ENCODE measurements at regions not wholly inside any gene's neighbourhood (a gene's known extent, or its start where the extent isn't known, plus 50 kb on each side); places are given as distances from the start of the nearest gene placed in this dataset.

DNA sequence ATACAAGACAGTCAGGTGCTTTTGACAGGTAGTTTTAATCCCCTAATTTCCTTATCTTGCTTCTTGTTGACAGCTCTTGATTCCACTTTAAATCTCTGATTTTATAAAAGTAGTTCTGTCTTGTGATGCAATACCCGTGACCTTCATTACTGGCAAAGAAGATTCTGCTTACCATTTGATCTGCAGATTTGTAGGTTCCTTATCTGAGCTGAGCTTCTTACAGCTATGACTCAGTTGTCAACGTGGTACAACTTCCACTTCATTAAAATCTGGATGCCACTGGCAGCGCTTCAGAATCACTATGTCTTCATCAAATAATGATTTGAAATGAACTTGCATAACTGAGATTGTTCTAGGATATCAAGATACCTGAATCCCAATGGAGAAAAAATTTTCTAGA lies 543.6 kb upstream of the B3GALT2 start:
- TF ChIP-seq, protein P1, sequence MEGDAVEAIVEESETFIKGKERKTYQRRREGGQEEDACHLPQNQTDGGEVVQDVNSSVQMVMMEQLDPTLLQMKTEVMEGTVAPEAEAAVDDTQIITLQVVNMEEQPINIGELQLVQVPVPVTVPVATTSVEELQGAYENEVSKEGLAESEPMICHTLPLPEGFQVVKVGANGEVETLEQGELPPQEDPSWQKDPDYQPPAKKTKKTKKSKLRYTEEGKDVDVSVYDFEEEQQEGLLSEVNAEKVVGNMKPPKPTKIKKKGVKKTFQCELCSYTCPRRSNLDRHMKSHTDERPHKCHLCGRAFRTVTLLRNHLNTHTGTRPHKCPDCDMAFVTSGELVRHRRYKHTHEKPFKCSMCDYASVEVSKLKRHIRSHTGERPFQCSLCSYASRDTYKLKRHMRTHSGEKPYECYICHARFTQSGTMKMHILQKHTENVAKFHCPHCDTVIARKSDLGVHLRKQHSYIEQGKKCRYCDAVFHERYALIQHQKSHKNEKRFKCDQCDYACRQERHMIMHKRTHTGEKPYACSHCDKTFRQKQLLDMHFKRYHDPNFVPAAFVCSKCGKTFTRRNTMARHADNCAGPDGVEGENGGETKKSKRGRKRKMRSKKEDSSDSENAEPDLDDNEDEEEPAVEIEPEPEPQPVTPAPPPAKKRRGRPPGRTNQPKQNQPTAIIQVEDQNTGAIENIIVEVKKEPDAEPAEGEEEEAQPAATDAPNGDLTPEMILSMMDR (conservative IDR thresholded peaks at IDR 0.05; ENCODE audit: low read length) = no peak
- no peak for DNase-seq (ENCODE audit: low read depth)
- no peak overlapping the region for H3K4me3 ChIP-seq (ENCODE audit: low read length)

DNA sequence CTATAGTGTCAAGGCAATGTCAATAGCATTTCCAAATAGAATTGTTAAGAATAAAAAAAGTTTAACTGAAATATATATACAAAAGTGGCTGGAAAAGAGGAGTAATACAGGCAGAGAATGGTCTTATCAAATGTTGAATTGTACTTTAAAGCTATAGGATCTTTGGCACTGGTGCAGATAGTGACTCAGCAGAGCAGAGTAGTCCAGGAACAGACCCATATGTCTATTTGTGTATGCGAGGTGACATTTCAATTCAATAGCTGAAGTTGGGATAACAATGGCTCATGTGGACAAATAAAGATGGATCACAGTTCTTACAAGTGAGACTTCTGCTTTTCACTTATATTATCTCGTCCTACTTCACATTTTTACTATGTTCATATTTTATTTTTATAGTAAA lies 543.0 kb upstream of the B3GALT2 start:
- no peak for DNase-seq (ENCODE audit: low read depth)
- H3K4me3 ChIP-seq (ENCODE audit: low read length) = no peak overlapping the region
- TF ChIP-seq, protein P1 (conservative IDR thresholded peaks at IDR 0.05; ENCODE audit: low read length) = no peak

DNA sequence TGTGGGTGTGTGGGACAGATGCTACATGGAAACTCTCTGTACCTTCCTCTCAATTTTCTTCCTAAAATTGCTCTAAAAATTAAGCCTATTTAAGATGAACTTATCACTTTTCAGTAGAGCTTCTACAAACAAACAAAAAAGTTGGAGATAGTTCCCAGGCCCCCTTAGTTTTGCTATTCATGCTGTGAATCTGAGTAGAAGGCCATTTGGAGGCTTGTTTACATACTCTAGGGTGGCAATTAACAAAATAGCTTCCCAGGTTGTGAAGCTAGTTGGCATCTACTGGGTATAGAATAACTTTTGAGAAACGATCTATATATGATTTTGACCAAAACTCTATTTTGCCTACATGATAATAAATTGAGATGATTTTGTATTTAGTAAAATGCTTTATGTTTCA lies 541.4 kb upstream of the B3GALT2 start:
- DNase-seq (ENCODE audit: low read depth) = no peak
- no peak overlapping the region for H3K4me3 ChIP-seq (ENCODE audit: low read length)
- TF ChIP-seq, protein P1 (conservative IDR thresholded peaks at IDR 0.05; ENCODE audit: low read length) = no peak

DNA sequence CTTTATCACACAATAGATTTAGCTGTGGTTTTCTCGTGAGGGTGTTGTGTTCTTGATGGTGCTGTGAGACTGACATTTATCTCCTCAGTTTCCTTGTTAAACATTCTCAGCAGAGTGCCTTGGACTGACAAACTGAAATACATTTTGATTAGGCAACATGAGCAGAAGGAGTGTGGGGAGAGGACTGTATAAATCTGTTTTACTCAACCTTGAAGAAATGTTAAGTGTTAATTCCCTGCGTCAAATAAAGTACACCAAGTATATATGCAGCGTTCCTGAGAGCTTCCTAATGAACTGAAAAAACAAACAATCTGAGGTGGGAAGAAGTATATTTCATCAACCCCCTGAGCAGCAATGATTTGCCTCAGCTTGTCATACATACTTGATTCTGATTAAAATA lies 540.3 kb upstream of the B3GALT2 start:
- TF ChIP-seq, protein P1 (conservative IDR thresholded peaks at IDR 0.05; ENCODE audit: low read length) = no peak
- H3K4me3 ChIP-seq (ENCODE audit: low read length) = no peak overlapping the region
- no peak for DNase-seq (ENCODE audit: low read depth)

DNA sequence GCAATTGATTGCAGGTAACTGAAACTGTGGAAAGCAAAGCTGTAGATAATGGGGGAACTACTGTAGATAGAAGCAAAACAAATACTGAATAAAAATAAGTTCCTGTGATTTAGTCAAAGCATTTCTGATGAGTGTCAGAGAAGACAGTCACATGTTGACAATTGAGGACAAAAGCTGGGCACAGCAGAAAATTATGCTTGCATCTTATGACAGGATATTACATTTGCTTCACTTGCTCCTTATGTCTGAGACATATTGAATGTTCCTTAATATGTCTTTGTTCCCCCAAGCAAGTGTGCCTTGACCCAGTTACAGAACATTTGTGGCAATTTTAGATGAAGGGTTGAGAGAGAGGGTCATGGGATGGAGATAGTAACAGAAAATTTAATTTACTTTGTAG lies 526.0 kb upstream of the B3GALT2 start:
- DNase-seq (ENCODE audit: low read depth) = no peak
- TF ChIP-seq, protein P1 (conservative IDR thresholded peaks at IDR 0.05; ENCODE audit: low read length) = no peak
- H3K4me3 ChIP-seq (ENCODE audit: low read length) = no peak overlapping the region

DNA sequence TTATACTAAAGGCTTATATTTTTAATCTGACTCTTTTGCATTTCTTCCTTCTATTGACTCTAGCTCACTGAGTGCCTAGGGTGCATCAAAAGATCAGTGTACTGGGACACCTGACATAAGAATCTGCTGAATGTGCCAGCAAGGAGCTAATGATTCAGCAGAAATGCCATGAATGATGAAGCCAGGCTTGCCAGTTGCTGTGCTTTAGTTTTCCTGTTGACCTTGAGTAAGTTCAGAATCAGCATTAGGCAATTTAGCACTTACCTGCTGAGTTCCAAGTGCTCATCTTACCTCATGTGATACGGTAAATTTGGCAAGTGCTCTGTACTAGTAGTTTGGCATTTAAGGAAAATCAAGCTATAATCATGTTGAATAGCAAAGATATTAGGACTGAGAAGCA lies 523.2 kb upstream of the B3GALT2 start:
- TF ChIP-seq, protein P1 (conservative IDR thresholded peaks at IDR 0.05; ENCODE audit: low read length) = no peak
- no peak for DNase-seq (ENCODE audit: low read depth)
- no peak overlapping the region for H3K4me3 ChIP-seq (ENCODE audit: low read length)

DNA sequence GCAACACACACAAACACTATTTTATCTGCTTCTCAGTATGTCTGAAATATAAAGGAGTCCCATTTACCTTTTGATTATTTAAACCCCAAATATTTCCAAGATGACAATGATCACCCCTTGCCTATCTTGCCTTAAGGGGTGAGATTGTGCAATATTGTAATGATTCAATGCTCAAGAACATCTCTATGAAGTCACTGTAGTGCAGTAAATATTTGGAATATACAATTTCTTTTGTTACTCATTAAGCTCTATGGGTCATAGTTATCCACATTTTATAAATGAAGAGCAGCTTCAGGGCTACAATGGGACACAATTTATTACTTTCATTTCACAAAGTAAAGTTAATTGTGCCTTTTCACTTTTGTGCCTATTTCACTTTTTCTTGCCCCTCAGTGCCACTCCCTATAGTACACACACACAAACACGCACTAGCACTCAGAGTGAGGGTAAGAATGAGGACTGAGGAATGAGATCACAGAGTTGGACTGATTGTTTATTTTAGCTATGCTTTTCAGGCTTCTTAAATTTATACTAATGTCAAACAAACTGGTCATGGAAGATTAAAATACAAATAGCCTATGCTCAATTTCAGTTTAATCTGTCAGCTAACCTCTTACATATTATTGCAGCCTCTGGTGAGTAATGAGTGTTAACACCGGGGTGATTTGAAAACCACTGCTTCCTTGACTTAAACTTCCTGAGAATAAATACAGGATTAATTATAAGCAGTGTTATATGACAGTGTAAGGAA lies 521.0 kb upstream of the B3GALT2 start:
- TF ChIP-seq, protein P1 (conservative IDR thresholded peaks at IDR 0.05; ENCODE audit: low read length) = no peak

More for the DNA sequence above, 521.0 kb upstream of the B3GALT2 start:
- H3K4me3 ChIP-seq (ENCODE audit: low read length) = no peak overlapping the region
- DNase-seq (ENCODE audit: low read depth) = no peak
